HL-60 (cell line): ENCODE measurements at regions not wholly inside any gene's neighbourhood (a gene's known extent, or its start where the extent isn't known, plus 50 kb on each side); places are given as distances from the start of the nearest gene placed in this dataset.
"Not testable (repeated sequence)": the region's sequence is repeated elsewhere in the genome, so short reads cannot be mapped to it uniquely, and the experiment has no call there.

Experiments used
- DNase-seq, 2 experiments: peaks; one replicate each; pipeline ENCODE4 v3.0.0-alpha.2; 2010 to 2020; ENCODE audit warnings: low read depth in 1 of 2, low spot score in 1 of 2
- H3K27ac ChIP-seq: fragments of 250-450 bp; sonication (Bioruptor Pico); replicated peaks from 2 replicates; pipeline ENCODE4 v1.5.1; 2020; ENCODE audit warnings: mild to moderate bottlenecking, moderate library complexity
- H3K27me3 ChIP-seq: fragments of 250-450 bp; sonication (Bioruptor Pico); 2 replicates; pipeline ENCODE4 v1.5.1; 2021; ENCODE audit warnings: mild to moderate bottlenecking, moderate library complexity; ENCODE audit not compliant: insufficient read depth, poor library complexity, severe bottlenecking
- H3K4me3 ChIP-seq: replicated peaks from 2 replicates; pipeline ENCODE4 v1.5.1; 2011; ENCODE audit warnings: mild to moderate bottlenecking, control low read depth, low read length; ENCODE audit not compliant: insufficient read depth
- GABPA ChIP-seq: IDR thresholded peaks from 2 replicates; pipeline ENCODE4 v1.6.1; 2012; ENCODE audit warnings: low read depth
- POLR2AphosphoS5 ChIP-seq: IDR thresholded peaks from 2 replicates; pipeline ENCODE4 v1.6.1; 2012; ENCODE audit warnings: low read depth
- SPI1 ChIP-seq: IDR thresholded peaks from 2 replicates; pipeline ENCODE4 v1.6.1; 2012; ENCODE audit warnings: low read depth, mild to moderate bottlenecking, borderline replicate concordance
- TF ChIP-seq, protein P1 (sequence below): IDR thresholded peaks from 2 replicates; pipeline ENCODE4 v1.6.1; 2012; ENCODE audit warnings: low read depth; ENCODE audit not compliant: insufficient replicate concordance
- TF ChIP-seq, protein P2 (sequence below): IDR thresholded peaks from one replicate; pipeline ENCODE4 v1.5.1; 2011; ENCODE audit warnings: low read length, control low read depth, inconsistent platforms; ENCODE audit not compliant: insufficient read depth

DNA sequence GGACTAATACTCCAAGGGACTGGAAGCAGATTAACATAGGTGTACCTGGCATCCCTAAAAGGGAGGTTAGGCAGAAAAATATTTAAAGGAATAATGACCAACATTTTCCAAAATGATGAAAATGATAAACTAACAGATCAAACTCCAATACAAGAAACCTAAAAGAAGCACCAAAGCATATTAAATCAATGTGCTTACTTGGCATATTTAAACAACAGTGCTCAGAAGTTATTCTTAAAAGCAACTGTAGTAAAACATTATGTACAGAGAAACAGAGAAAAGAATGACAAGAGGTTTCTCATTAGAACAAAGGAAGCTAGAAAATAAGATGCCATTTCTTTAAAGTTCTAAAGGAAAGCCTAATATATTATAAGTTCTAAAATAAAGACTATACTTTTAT is 947.3 kb upstream of the TMEFF2 start:
- no peak overlapping the region for H3K27ac ChIP-seq

DNA sequence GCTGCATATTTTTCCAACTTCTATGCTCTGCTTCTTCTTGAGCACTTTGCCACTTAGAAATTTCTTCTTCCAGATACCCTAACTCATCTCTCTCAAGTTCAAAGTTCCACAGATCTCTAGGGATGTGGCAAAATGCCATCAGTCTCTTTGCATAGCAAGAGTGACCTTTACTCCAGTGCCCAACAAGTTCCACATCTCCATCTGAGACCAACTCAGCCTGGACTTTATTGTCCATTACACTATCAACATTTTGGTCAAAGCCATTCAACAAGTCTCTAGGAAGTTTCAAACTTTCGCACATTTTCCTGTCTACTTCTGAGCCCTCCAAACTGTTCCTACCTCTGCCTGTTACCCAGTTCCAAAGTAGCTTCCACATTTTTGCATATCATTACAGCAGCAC is 946.2 kb upstream of the TMEFF2 start:
- H3K27ac ChIP-seq, H3K27me3 ChIP-seq, DNase-seq, H3K4me3 ChIP-seq: not testable (repeated sequence)

More for the DNA sequence above, 947.3 kb upstream of the TMEFF2 start:
- Histone ChIP-seq H3K4me3 (no peak overlapping the region), H3K27me3 (no peaks in the 10 kb centered on the region)
- TF ChIP-seq, protein P1, sequence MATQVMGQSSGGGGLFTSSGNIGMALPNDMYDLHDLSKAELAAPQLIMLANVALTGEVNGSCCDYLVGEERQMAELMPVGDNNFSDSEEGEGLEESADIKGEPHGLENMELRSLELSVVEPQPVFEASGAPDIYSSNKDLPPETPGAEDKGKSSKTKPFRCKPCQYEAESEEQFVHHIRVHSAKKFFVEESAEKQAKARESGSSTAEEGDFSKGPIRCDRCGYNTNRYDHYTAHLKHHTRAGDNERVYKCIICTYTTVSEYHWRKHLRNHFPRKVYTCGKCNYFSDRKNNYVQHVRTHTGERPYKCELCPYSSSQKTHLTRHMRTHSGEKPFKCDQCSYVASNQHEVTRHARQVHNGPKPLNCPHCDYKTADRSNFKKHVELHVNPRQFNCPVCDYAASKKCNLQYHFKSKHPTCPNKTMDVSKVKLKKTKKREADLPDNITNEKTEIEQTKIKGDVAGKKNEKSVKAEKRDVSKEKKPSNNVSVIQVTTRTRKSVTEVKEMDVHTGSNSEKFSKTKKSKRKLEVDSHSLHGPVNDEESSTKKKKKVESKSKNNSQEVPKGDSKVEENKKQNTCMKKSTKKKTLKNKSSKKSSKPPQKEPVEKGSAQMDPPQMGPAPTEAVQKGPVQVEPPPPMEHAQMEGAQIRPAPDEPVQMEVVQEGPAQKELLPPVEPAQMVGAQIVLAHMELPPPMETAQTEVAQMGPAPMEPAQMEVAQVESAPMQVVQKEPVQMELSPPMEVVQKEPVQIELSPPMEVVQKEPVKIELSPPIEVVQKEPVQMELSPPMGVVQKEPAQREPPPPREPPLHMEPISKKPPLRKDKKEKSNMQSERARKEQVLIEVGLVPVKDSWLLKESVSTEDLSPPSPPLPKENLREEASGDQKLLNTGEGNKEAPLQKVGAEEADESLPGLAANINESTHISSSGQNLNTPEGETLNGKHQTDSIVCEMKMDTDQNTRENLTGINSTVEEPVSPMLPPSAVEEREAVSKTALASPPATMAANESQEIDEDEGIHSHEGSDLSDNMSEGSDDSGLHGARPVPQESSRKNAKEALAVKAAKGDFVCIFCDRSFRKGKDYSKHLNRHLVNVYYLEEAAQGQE, result no peak
- TF ChIP-seq GABPA, result no peak
- no peak for TF ChIP-seq POLR2AphosphoS5
- TF ChIP-seq SPI1, result no peak
- TF ChIP-seq, protein P2, sequence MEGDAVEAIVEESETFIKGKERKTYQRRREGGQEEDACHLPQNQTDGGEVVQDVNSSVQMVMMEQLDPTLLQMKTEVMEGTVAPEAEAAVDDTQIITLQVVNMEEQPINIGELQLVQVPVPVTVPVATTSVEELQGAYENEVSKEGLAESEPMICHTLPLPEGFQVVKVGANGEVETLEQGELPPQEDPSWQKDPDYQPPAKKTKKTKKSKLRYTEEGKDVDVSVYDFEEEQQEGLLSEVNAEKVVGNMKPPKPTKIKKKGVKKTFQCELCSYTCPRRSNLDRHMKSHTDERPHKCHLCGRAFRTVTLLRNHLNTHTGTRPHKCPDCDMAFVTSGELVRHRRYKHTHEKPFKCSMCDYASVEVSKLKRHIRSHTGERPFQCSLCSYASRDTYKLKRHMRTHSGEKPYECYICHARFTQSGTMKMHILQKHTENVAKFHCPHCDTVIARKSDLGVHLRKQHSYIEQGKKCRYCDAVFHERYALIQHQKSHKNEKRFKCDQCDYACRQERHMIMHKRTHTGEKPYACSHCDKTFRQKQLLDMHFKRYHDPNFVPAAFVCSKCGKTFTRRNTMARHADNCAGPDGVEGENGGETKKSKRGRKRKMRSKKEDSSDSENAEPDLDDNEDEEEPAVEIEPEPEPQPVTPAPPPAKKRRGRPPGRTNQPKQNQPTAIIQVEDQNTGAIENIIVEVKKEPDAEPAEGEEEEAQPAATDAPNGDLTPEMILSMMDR, result no peak
- no peak for DNase-seq

DNA sequence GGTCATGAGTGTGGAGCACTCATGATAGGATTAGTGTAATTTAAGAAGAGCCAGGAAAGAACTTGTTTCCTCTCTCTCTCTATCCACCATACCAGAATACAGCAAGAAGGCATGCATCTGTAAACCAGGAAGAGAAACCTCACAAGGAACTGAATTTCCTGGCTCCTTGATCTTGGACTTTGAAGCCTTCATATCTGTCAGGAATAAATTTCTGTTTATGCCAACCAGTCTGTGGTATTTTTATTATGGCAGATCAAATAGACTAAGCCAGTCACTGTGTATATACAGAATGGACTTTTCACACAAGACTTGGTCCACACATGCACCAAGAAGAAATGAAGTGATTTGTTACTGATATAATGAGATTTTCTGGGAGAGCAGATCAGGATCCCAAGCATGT is 930.1 kb upstream of the TMEFF2 start:
- no peak for DNase-seq
- Histone ChIP-seq H3K4me3 (no peak overlapping the region), H3K27me3 (no peaks in the 10 kb centered on the region), H3K27ac (no peak overlapping the region)
- TF ChIP-seq, protein P2, result no peak
- TF ChIP-seq, protein P1, result no peak
- TF ChIP-seq GABPA (no peak), POLR2AphosphoS5 (no peak), SPI1 (no peak)

DNA sequence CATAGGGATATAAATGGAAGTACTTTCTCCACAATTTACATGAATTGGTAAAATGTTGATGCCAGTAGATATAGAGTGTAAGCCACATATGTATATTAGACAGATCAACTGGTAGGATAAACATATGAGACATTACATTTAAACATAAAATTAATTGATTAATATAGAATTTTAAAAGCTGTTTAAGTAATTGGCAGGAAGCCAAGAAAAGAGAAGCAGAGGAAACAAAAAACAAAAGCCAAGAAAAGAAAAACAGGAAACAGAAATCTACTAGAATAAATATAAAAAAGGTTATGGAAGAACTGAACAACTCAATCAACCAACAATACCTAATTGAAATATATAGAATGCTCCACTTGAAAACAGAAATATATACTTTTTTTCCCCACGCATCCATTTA is 920.1 kb upstream of the TMEFF2 start:
- Histone ChIP-seq H3K27me3 (no peaks in the 10 kb centered on the region), H3K4me3 (no peak overlapping the region), H3K27ac (no peak overlapping the region)
- DNase-seq, result no peak
- TF ChIP-seq, protein P2, result no peak
- TF ChIP-seq POLR2AphosphoS5 (no peak), GABPA (no peak), SPI1 (no peak)
- TF ChIP-seq, protein P1, result no peak
